ENCODE measurements at regions not wholly inside any gene's neighbourhood (a gene's known extent, or its start where the extent isn't known, plus 50 kb on each side); places are given as distances from the start of the nearest gene placed in this dataset.

DNA sequence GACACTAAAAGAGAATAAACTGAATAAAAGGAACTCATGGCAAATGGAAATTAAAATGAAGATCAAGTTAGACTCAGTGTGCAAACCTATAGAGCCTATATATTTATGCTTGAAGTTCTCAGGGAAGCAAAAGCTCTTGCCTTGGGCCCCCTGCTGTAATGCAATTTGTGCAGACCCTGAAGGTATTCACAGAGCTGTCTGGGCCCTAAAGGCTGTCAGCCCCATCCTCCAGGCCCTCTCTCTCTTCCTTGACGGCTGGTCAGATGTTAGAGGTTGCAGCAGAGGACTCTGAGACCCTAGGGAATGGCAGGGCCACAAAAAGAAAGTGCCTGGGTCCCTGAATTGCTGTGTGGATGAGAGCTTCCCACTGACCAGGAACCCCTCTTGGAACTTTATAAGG, 283.9 kb upstream of the TUT7 start:
- TF ChIP-seq CTCF (IDR thresholded peaks at IDR 0.05; ENCODE audit: poor library complexity, severe bottlenecking) (no peak), EP300 (conservative IDR thresholded peaks at IDR 0.05; ENCODE audit: poor library complexity, severe bottlenecking) (no peak), RAD21 (conservative IDR thresholded peaks at IDR 0.05) (no peak), REST (IDR thresholded peaks at IDR 0.05; ENCODE audit: borderline replicate concordance) (no peak), POLR2AphosphoS5 (IDR thresholded peaks at IDR 0.05) (no peak)

All from neural cell (in vitro differentiated cells).